Neural cell (in vitro differentiated cells): ENCODE measurements at regions not wholly inside any gene's neighbourhood (a gene's known extent, or its start where the extent isn't known, plus 50 kb on each side); places are given as distances from the start of the nearest gene placed in this dataset.

Experiments
- H2AFZ ChIP-seq: fragments of 200-600, 300-800 bp; sonication (generic), shearing (Covaris generic); 2 replicates; pipeline ENCODE4 v1.6.0; 2014; ENCODE audit warnings: low read depth, mild to moderate bottlenecking, antibody characterized with exemption, low read length, moderate library complexity
- H3F3A ChIP-seq: fragments of 200-600 bp; shearing (Covaris generic); 2 replicates; pipeline ENCODE4 v1.6.1; 2016; ENCODE audit warnings: mild to moderate bottlenecking, moderate library complexity, mixed read lengths, antibody characterized with exemption, low read length; ENCODE audit not compliant: insufficient read depth, poor library complexity, severe bottlenecking
- H3K27ac ChIP-seq: fragments of 200-600, 300-800 bp; sonication (generic), shearing (Covaris generic); 2 replicates; pipeline ENCODE4 v1.5.1; 2014; ENCODE audit warnings: mild to moderate bottlenecking, low read length, moderate library complexity
- H3K27me3 ChIP-seq: fragments of 300-800, 200-600 bp; sonication (generic), shearing (Covaris generic); 2 replicates; pipeline ENCODE4 v1.6.0; 2014; ENCODE audit warnings: mild to moderate bottlenecking, low read depth, low read length, moderate library complexity; ENCODE audit not compliant: insufficient read depth
- H3K36me3 ChIP-seq: fragments of 300-800, 200-600 bp; sonication (generic), shearing (Covaris generic); 2 replicates; pipeline ENCODE4 v1.5.1; 2014; ENCODE audit warnings: mild to moderate bottlenecking, antibody characterized with exemption, low read length, moderate library complexity; ENCODE audit not compliant: insufficient read depth
- H3K4me2 ChIP-seq: fragments of 300-800, 200-600 bp; sonication (generic), shearing (Covaris generic); 2 replicates; pipeline ENCODE4 v1.6.0; 2014; ENCODE audit warnings: mild to moderate bottlenecking, low read length
- H3K4me3 ChIP-seq: fragments of 300-800, 200-600 bp; sonication (generic), shearing (Covaris generic); 2 replicates; pipeline ENCODE4 v1.5.1; 2014; ENCODE audit warnings: mild to moderate bottlenecking, low read length, moderate library complexity
- H3K79me2 ChIP-seq: fragments of 200-600 bp; shearing (Covaris generic); replicated peaks from 2 replicates; pipeline ENCODE4 v1.6.0; 2014; ENCODE audit warnings: mild to moderate bottlenecking, low read length, moderate library complexity; ENCODE audit not compliant: insufficient read depth
- H3K9ac ChIP-seq: fragments of 300-800, 200-600 bp; sonication (generic), shearing (Covaris generic); 2 replicates; pipeline ENCODE4 v1.6.1; 2016; ENCODE audit warnings: mild to moderate bottlenecking, low read length, mixed read lengths
- H3K9me2 ChIP-seq: fragments of 200-600 bp; shearing (Covaris generic); 2 replicates; pipeline ENCODE4 v1.6.1; 2016; ENCODE audit warnings: mild to moderate bottlenecking, low read length, mixed read lengths; ENCODE audit not compliant: insufficient read depth
- H3K9me3 ChIP-seq: fragments of 200-600, 300-800 bp; sonication (generic), shearing (Covaris generic); 2 replicates; pipeline ENCODE4 v1.6.1; 2016; ENCODE audit warnings: mild to moderate bottlenecking, mixed run types, low read length, moderate library complexity, mixed read lengths
- H4K20me1 ChIP-seq: fragments of 200-600 bp; shearing (Covaris generic); 2 replicates; pipeline ENCODE4 v1.6.1; 2016; ENCODE audit warnings: mild to moderate bottlenecking, mixed run types; ENCODE audit not compliant: insufficient read depth
- MXI1 ChIP-seq: fragments of 450-650 bp; conservative IDR thresholded peaks from 2 replicates; pipeline ENCODE4 v1.6.1; 2014; ENCODE audit warnings: antibody characterized with exemption, mild to moderate bottlenecking; ENCODE audit not compliant: poor library complexity, severe bottlenecking
- POLR2AphosphoS5 ChIP-seq: IDR thresholded peaks from 2 replicates; pipeline ENCODE4 v1.6.1; 2012
- RAD21 ChIP-seq: fragments of 450-650 bp; conservative IDR thresholded peaks from 2 replicates; pipeline ENCODE4 v1.6.1; 2014; ENCODE audit warnings: antibody characterized with exemption, mild to moderate bottlenecking, moderate library complexity
- SMC3 ChIP-seq: fragments of 450-650 bp; conservative IDR thresholded peaks from 2 replicates; pipeline ENCODE4 v1.6.1; 2014; ENCODE audit warnings: antibody characterized with exemption, mild to moderate bottlenecking, moderate library complexity; ENCODE audit not compliant: poor library complexity
- TAF1 ChIP-seq: IDR thresholded peaks from 2 replicates; pipeline ENCODE4 v1.6.1; 2012; ENCODE audit warnings: low read depth
- small RNA-seq, 3 experiments: library from RNA; depleted of rRNA; stranded (forward); fragments of <200 nt; gene quantifications; one replicate each; pipeline ENCODE3, GENCODE V24; 2012
- TF ChIP-seq, protein P1 (sequence below): fragments of 450-650 bp; IDR thresholded peaks from 2 replicates; pipeline ENCODE4 v1.5.1; 2014; ENCODE audit warnings: antibody characterized with exemption, mild to moderate bottlenecking, moderate library complexity; ENCODE audit not compliant: poor library complexity, severe bottlenecking

- Histone ChIP-seq H3K36me3 (no peaks in the 10 kb centered on the region), H3K9me3 (no peaks in the 10 kb centered on the region), H3K4me2 (no peak overlapping the region), H3K9ac (no peak overlapping the region), H3K9me2 (no peaks in the 10 kb centered on the region), H3F3A (no peaks in the 10 kb centered on the region), H2AFZ (no peak overlapping the region), H4K20me1 (no peaks in the 10 kb centered on the region), H3K27me3 (no peaks in the 10 kb centered on the region), H3K4me3 (no peak overlapping the region), H3K79me2 (no peaks in the 10 kb centered on the region), H3K27ac (no peak overlapping the region)
- TF ChIP-seq TAF1 (no peak), MXI1 (no peak), SMC3 (no peak), RAD21 (no peak), POLR2AphosphoS5 (no peak)
- TF ChIP-seq, protein P1, sequence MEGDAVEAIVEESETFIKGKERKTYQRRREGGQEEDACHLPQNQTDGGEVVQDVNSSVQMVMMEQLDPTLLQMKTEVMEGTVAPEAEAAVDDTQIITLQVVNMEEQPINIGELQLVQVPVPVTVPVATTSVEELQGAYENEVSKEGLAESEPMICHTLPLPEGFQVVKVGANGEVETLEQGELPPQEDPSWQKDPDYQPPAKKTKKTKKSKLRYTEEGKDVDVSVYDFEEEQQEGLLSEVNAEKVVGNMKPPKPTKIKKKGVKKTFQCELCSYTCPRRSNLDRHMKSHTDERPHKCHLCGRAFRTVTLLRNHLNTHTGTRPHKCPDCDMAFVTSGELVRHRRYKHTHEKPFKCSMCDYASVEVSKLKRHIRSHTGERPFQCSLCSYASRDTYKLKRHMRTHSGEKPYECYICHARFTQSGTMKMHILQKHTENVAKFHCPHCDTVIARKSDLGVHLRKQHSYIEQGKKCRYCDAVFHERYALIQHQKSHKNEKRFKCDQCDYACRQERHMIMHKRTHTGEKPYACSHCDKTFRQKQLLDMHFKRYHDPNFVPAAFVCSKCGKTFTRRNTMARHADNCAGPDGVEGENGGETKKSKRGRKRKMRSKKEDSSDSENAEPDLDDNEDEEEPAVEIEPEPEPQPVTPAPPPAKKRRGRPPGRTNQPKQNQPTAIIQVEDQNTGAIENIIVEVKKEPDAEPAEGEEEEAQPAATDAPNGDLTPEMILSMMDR: no peak
Measured at GRCh38 chr18:2485983-2486382, 85.3 kb downstream of the METTL4 start.

GRCh38 chr18:2486426-2486825, 84.9 kb downstream of the METTL4 start:
- no peak overlapping the region for H3K27ac ChIP-seq
- H3K9me3 ChIP-seq: no peaks in the 10 kb centered on the region
- H3K4me2 ChIP-seq: no peak overlapping the region
- H3K9me2 ChIP-seq: no peaks in the 10 kb centered on the region
- H3K79me2 ChIP-seq: no peaks in the 10 kb centered on the region
- no peak overlapping the region for H2AFZ ChIP-seq
- no peaks in the 10 kb centered on the region for H3F3A ChIP-seq
- H3K36me3 ChIP-seq: no peaks in the 10 kb centered on the region
- TF ChIP-seq RAD21 (no peak), MXI1 (no peak), POLR2AphosphoS5 (no peak)
- no peaks in the 10 kb centered on the region for H4K20me1 ChIP-seq
- no peak overlapping the region for H3K4me3 ChIP-seq
- H3K9ac ChIP-seq: no peak overlapping the region
- H3K27me3 ChIP-seq: no peaks in the 10 kb centered on the region

Small RNA genes lying in the stretch of these regions (small RNA-seq; reads per million reads assigned to genes)
- 0 reads per million in 3 experiments for gene AP005119.1
- 0 reads per million in 3 experiments for gene COX6CP3
- gene RN7SKP72: 0 to 0.16 (median 0) reads per million in 3 experiments
